ENCODE measurements at regions not wholly inside any gene's neighbourhood (a gene's known extent, or its start where the extent isn't known, plus 50 kb on each side); places are given as distances from the start of the nearest gene placed in this dataset.
A peak's percentile ranks its signal among the peaks of the same experiment; 100 is the strongest.
"Not testable (repeated sequence)": the region's sequence is repeated elsewhere in the genome, so short reads cannot be mapped to it uniquely, and the experiment has no call there.

DNA sequence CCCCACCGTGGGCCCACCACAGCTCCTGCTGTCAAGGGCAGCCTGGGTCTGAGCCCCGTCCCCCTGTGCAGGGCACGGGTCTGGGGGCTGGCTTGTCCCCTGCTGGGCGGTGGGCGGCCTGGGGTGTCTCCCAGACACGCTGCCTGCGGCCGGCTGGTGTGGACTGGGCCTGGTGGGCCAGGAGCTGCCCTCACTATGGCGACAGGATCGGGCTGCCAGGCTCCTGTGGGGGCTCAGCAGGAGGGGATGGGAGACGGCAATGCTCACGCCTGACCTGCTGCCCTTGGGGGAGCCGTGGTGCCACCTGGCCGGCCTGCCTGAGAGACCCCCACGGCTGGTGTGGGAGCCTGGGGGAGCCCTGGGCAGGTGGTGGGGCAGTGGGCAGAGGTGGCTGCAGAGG, 156.1 kb downstream of the TMEM121 start:
- DNase-seq: not testable (repeated sequence)

- DNase-seq: no peak
Observed at GRCh38 chr14:105682956-105683570, 156.7 kb downstream of the TMEM121 start.

- DNase-seq: not testable (repeated sequence)
Observed at GRCh38 chr14:105684056-105684455, 157.7 kb downstream of the TMEM121 start.

GRCh38 chr14:105684597-105684996, 158.2 kb downstream of the TMEM121 start:
- DNase-seq: not testable (repeated sequence)

GRCh38 chr14:105685003-105685402, 158.6 kb downstream of the TMEM121 start:
- DNase-seq: no peak

- not testable (repeated sequence) for DNase-seq
Observed at GRCh38 chr14:105685605-105686004, 159.2 kb downstream of the TMEM121 start.

DNA sequence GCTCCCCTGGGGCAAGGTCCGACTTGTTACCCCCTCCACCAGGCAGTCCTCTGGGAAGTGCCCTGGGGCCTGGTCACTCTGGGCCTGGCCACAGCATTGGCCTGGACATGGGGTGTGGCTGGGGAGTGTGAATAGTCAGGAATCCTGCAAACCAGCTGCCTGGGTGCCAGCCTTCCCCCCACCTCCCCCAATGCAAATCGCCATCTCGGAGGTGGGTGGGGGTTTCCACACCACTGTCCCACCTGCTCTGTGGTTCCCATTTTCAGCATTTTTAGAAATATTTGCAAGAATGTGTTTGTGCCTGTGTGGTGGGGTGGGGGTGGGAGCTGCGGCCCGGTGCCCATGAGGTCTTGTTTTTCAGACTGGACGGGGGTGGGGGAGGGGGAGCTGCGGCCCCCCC, 159.7 kb downstream of the TMEM121 start:
- not testable (repeated sequence) for DNase-seq

- DNase-seq: peak; percentile 26
Observed at GRCh38 chr14:105686462-105687170, 160.2 kb downstream of the TMEM121 start.

DNA sequence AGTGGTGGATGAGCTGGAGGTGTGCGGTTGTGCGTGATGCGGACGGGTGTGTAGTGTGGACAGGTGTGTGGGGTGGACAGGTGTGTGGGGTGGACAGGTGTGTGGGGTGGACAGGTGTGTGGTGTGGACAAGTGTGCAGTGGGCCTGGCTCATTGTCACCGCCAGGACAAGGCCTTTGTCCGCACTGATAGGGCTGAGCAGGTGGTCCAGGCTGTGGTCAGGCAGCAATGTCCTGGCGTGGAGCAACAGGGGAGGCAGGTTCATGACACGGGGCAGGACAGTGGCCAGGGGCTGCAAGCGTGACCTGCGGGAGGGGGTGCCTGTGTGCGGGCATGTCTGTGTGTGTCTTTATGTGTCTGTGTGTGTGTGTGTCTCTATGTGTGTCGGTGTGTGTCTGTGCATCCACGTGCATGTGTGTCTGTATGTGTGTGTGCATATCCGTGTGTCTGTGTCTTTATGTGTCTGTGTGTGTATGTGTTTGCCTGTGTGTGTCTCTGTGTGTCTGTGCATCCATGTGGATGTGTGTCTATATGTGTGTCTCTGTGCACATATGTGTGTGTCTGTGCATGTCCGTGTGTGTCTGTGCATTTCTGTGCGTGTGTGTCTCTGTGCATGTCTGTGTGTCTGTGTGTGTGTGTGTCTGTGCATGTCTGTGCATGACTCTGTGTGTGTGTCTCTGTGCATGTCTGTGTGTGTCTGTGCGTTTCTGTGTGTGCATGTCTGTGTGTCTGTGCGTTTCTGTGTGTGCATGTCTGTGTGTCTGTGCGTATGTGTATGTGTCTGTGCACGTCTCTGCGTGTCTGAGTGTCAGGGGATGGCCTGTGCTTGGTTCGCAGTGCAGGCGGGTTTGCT, 161.0 kb downstream of the TMEM121 start:
- not testable (repeated sequence) for DNase-seq

DNA sequence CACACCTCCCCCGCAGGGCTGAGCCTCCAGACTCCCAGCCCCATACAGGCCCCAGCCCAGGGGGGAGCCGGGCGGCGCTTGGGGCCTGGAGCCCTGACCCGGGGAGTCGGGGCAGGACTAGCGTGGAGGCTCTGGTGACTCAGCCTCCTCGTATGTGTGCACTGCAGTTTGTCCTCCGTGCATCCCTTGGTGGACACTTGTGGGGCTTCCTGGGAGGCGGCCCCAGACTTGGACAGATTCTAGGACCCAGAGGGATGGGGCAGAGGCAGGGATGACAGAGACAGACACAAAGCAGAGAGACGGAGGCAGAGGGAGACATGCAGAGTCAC, 161.6 kb downstream of the TMEM121 start:
- not testable (repeated sequence) for DNase-seq

DNA sequence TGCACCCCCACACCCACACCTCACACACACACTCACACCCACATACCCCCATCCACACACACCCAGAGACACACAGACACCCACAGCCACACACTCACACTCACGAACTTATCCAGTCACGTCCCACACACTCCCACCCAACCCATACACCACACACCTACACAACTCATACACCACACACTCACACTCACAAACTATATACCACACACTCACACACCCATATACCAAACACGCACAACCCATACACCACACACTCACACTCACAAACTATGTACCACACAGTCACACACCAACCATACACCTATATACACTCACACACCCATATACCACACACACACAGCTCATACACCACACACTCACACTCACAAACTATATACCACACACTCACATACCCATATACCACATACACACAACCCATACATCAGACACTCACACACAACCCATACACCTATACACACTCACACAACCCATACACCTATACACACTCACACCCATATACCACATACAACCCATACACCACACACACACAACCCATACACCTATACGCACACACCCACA, 162.4 kb downstream of the TMEM121 start:
- not testable (repeated sequence) for DNase-seq

DNA sequence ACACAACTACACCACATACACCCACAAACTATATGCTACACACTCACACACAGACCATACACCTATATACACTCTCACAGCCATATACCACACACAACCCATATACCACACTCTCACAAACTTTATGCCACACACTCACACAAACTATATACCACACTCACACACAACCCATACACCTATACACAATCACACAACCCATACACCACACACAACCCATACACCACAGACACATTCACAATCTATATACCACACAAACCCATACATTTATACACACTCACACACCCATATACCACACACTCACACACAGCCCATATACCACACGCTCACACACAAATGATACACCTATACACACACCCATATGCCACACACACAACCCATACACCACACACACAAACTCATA, 163.3 kb downstream of the TMEM121 start:
- DNase-seq: no peak

DNA sequence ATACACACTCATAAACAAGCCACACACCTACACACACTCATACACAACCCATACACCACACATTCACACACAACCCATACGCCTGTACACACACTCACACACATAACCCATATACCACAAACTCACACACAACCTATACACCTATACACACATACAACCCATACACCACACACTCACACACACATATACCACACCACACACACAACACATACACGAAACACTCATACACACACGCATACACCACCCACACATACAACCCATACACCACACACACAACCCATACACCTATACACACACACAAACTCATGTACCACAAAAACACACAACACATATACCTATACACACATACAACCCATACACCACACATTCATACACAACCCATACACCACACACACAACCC, 164.3 kb downstream of the TMEM121 start:
- DNase-seq: no peak

DNA sequence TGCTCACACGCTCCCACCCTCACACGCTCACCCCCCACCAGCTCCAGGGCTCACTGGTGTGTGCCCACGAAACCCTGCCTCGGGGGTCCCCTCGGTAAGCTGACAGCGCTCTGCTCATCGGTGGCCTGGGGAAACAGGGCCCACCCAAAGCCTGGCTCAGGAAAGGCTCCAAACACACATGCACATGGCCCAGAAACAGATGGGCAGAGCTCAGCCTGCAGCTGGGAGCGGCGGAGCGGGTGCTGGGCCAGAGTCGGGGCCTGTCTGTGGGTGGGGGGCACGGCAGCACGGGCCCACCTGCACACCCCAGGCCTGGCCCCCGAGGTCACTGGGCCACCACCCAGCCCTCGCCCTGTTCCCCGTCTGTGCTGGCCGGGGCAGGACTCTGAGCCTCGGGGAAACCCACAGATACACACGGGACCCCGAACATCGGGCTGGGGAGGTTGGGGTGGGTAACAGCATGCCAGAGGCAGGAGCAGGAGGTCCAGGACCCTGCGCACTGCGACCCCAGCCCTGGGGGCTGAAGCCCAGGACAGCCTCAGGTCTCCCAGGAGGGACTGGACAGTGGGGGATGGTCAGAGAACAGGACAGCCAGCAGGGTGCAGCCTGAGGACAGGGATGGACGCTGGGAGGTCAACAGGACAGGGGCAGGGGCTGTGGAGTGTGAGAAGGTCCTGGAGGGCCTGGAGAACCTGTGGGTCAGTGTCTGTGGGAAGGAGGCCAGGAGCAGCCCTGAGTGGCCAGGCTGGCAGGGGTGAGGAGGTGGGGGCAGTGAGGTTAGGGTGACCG, 165.1 kb downstream of the TMEM121 start:
- DNase-seq: not testable (repeated sequence)

- DNase-seq: not testable (repeated sequence)
Observed at GRCh38 chr14:105692110-105692685, 165.8 kb downstream of the TMEM121 start.

DNA sequence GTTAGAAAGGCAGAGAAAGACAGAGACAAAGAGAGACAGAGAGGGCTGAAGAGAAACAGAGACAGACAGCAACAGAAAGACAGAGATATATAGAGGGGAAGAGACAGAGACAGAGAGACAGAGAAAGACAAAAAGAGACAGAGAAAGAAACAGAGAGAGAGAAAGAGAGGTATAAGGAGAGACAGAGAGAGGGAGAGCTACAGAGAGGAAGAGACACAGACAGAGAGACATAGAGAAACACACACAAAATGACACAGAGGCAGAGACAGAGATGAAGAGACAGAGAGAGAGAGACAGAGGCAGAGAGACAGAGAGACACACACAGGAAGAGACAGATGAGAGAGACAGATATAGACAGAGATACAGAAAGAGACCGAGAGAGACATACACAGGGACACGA, 168.6 kb downstream of the TMEM121 start:
- no peak for DNase-seq

DNA sequence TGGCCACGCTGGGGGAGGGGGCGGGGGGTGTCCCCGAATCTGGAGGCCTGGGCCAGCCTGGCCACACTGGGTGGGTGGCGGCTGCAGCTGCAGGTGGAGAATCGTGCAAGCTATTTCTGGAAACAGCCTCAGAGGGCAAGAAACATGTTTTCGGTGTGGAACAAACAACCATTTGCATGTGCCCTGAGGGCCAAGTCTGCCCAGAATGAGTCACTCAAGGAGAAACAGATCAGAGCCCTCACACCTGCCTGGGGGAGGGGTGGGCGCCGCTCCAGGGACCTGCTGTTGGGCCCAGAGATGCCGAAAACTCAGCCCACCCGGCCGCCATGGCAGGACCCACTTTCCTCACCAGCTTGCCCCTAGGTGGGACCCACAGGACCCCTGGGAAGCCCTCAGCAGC, 170.0 kb downstream of the TMEM121 start:
- DNase-seq: not testable (repeated sequence)

- DNase-seq: not testable (repeated sequence)
Observed at GRCh38 chr14:105697414-105697813, 171.0 kb downstream of the TMEM121 start.

DNA sequence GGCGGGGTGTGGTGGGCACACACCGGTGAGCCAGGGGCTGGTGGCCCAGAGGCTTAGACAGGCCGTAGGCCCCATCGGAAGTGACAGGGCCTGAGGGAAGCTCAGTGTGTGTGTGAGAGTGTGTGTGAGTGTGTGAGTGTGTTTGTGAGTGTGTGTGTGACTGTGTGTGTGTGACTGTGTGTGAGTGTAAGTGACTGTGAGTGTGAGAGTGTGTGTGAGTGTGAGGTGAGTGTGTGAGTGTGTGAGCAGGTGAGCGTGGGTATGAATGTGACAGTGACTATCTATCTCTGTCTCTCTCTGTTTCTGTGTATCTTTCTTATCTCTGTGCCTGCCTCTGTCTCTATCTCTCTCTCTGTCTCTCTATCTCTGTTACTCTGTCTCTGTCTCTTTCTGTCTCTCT, 171.6 kb downstream of the TMEM121 start:
- DNase-seq: not testable (repeated sequence)

DNA sequence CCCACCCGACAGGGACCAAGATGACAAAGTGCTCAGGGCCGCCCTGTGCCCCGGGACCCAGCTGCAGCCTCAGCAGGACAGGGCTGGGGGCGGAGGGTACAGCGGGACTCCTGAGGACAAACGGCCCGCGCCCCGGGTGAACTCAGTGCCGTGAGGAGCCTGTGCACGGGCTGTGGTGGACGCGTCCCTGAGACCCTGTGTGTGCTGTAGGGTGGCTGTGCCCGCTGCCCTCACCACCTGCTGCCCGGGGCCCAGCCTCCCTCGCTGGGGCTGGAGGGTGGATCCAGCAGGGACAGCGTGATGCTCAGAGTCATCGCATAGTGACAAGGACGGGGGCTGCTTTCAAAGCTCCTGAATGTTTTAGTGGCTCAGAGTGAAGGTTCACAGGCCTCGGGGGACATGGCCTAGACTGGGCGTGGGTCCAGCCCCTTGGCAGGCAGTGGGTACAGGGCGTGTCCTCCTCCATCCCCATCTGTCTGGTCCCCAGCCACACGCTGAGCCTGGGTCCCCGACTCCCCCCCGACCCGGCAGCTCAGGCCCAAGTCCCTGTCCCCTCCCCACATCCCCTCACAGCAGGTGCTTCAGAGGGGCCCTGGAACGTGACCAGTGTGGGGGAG, 172.7 kb downstream of the TMEM121 start:
- DNase-seq: not testable (repeated sequence)

DNA sequence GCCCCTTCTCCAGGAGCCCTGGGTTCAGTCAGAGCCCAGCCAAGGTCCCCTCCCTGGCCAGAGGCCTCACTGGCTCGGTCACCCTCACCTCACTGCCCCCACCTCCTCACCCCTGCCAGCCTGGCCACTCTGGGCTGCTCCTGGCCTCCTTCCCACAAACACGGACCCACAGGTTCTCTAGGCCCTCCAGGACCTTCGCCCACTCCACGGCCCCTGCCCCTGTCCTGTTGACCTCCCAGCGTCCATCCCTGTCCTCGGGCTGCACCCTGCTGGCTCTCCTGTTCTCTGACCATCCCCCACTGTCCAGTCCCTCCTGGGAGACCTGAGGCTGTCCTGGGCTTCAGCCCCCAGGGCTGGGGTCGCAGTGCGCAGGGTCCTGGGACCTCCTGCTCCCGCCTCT, 173.3 kb downstream of the TMEM121 start:
- DNase-seq: not testable (repeated sequence)

DNA sequence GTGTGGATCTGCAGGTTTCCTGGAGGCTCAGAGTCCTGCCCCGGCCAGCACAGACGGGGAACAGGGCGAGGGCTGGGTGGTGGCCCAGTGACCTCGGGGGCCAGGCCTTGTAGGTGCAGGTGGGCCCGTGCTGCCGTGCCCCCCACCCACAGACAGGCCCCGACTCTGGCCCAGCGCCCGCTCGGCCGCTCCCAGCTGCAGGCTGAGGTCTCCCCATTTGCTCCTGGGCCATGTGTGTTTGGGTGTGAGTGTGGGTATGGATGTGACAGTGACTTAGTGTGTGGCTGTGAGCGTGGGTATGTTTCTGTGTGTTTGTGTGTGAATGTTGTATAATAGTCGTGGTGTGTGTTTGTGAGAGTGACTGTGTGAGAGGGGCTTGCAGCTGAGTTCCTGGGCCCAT, 173.8 kb downstream of the TMEM121 start:
- DNase-seq: peak; percentile 29
